ENCODE measurements at regions not wholly inside any gene's neighbourhood (a gene's known extent, or its start where the extent isn't known, plus 50 kb on each side); places are given as distances from the start of the nearest gene placed in this dataset.

- Mint-ChIP-seq H3K27ac (no peak overlapping the region), H3K27me3 (no peaks in the 10 kb centered on the region), H3K4me1 (ENCODE audit: low read depth in 2 of 2) (no peaks in the 10 kb centered on the region), H3K4me3 (no peak overlapping the region), H3K9me3 (peaks cover 2 to 18% of the 10 kb centered on the region in 2 donors), H3K36me3 (ENCODE audit: insufficient read depth) (no peaks in the 10 kb centered on the region)
- no peak for ATAC-seq (replicated peaks)
- DNase-seq, result no peak
These were observed 586.3 kb downstream of the BRINP1 start for GRCh38 chr9:118782790-118783463.

GRCh38 chr9:118784033-118784432, 585.2 kb downstream of the BRINP1 start:
- no peak overlapping the region for H3K27ac Mint-ChIP-seq
- DNase-seq, result no peak
- H3K36me3 Mint-ChIP-seq (ENCODE audit: insufficient read depth), result no peaks in the 10 kb centered on the region
- ATAC-seq (replicated peaks), result no peak
- no peaks in the 10 kb centered on the region for H3K4me1 Mint-ChIP-seq (ENCODE audit: low read depth in 2 of 2)
- no peak overlapping the region for H3K4me3 Mint-ChIP-seq
- peaks cover 2 to 13% of the 10 kb centered on the region in 2 donors for H3K9me3 Mint-ChIP-seq
- no peaks in the 10 kb centered on the region for H3K27me3 Mint-ChIP-seq

- no peak for ATAC-seq (replicated peaks)
- Mint-ChIP-seq H3K27me3 (no peaks in the 10 kb centered on the region), H3K36me3 (ENCODE audit: insufficient read depth) (no peaks in the 10 kb centered on the region), H3K4me3 (no peak overlapping the region), H3K4me1 (ENCODE audit: low read depth in 2 of 2) (no peaks in the 10 kb centered on the region), H3K27ac (no peak overlapping the region), H3K9me3 (peaks cover 2 to 9% of the 10 kb centered on the region in 2 donors)
- DNase-seq, result no peak
These were observed 583.8 kb downstream of the BRINP1 start for GRCh38 chr9:118785456-118785855.

GRCh38 chr9:118786877-118787276, 582.4 kb downstream of the BRINP1 start:
- DNase-seq (no peak), ATAC-seq (replicated peaks) (no peak)
- no peaks in the 10 kb centered on the region for H3K36me3 Mint-ChIP-seq (ENCODE audit: insufficient read depth)
- no peaks in the 10 kb centered on the region for H3K4me1 Mint-ChIP-seq (ENCODE audit: low read depth in 2 of 2)
- H3K9me3 Mint-ChIP-seq, result peaks cover 2 to 9% of the 10 kb centered on the region in 2 donors
- H3K27ac Mint-ChIP-seq, result no peak overlapping the region
- H3K4me3 Mint-ChIP-seq, result no peak overlapping the region
- H3K27me3 Mint-ChIP-seq, result no peaks in the 10 kb centered on the region

- H3K9me3 Mint-ChIP-seq, result peaks cover 5 to 13% of the 10 kb centered on the region in 2 donors
- H3K27me3 Mint-ChIP-seq, result no peaks in the 10 kb centered on the region
- no peak overlapping the region for H3K4me3 Mint-ChIP-seq
- no peaks in the 10 kb centered on the region for H3K4me1 Mint-ChIP-seq (ENCODE audit: low read depth in 2 of 2)
- no peaks in the 10 kb centered on the region for H3K36me3 Mint-ChIP-seq (ENCODE audit: insufficient read depth)
- no peak overlapping the region for H3K27ac Mint-ChIP-seq
- ATAC-seq (replicated peaks) (no peak), DNase-seq (no peak)
These were observed 560.0 kb downstream of the BRINP1 start for GRCh38 chr9:118809160-118809625.

- no peaks in the 10 kb centered on the region for H3K4me1 Mint-ChIP-seq (ENCODE audit: low read depth in 2 of 2)
- H3K27me3 Mint-ChIP-seq, result no peaks in the 10 kb centered on the region
- DNase-seq (no peak), ATAC-seq (replicated peaks) (no peak)
- H3K36me3 Mint-ChIP-seq (ENCODE audit: insufficient read depth), result no peaks in the 10 kb centered on the region
- H3K4me3 Mint-ChIP-seq, result no peak overlapping the region
- peaks cover 0 to 3% of the 10 kb centered on the region in 2 donors for H3K9me3 Mint-ChIP-seq
- H3K27ac Mint-ChIP-seq, result no peak overlapping the region
These were observed 539.9 kb downstream of the BRINP1 start for GRCh38 chr9:118829334-118829733.

- DNase-seq (no peak), ATAC-seq (replicated peaks) (no peak)
- peaks cover 5 to 6% of the 10 kb centered on the region in 2 donors for H3K9me3 Mint-ChIP-seq
- H3K4me3 Mint-ChIP-seq, result no peak overlapping the region
- no peaks in the 10 kb centered on the region for H3K27me3 Mint-ChIP-seq
- no peaks in the 10 kb centered on the region for H3K4me1 Mint-ChIP-seq (ENCODE audit: low read depth in 2 of 2)
- H3K27ac Mint-ChIP-seq, result no peak overlapping the region
- no peaks in the 10 kb centered on the region for H3K36me3 Mint-ChIP-seq (ENCODE audit: insufficient read depth)
These were observed 536.9 kb downstream of the BRINP1 start for GRCh38 chr9:118832371-118832770.

- no peaks in the 10 kb centered on the region for H3K36me3 Mint-ChIP-seq (ENCODE audit: insufficient read depth)
- H3K9me3 Mint-ChIP-seq, result peaks cover 5 to 8% of the 10 kb centered on the region in 2 donors
- no peak overlapping the region for H3K4me3 Mint-ChIP-seq
- ATAC-seq (replicated peaks) (no peak), DNase-seq (no peak)
- H3K27me3 Mint-ChIP-seq, result no peaks in the 10 kb centered on the region
- H3K4me1 Mint-ChIP-seq (ENCODE audit: low read depth in 2 of 2), result no peaks in the 10 kb centered on the region
- H3K27ac Mint-ChIP-seq, result no peak overlapping the region
These were observed 532.3 kb downstream of the BRINP1 start for GRCh38 chr9:118836891-118837290.

GRCh38 chr9:118871531-118871930, 497.7 kb downstream of the BRINP1 start:
- Mint-ChIP-seq H3K27me3 (no peaks in the 10 kb centered on the region), H3K27ac (no peak overlapping the region), H3K9me3 (peaks cover 0 to 2% of the 10 kb centered on the region in 2 donors), H3K4me1 (ENCODE audit: low read depth in 2 of 2) (no peaks in the 10 kb centered on the region), H3K4me3 (no peak overlapping the region), H3K36me3 (ENCODE audit: insufficient read depth) (no peaks in the 10 kb centered on the region)
- ATAC-seq (replicated peaks) (no peak), DNase-seq (no peak)

- Mint-ChIP-seq H3K9me3 (peaks cover 0 to 3% of the 10 kb centered on the region in 2 donors), H3K27ac (no peak overlapping the region), H3K4me3 (no peak overlapping the region), H3K27me3 (no peaks in the 10 kb centered on the region), H3K4me1 (ENCODE audit: low read depth in 2 of 2) (no peaks in the 10 kb centered on the region), H3K36me3 (ENCODE audit: insufficient read depth) (no peaks in the 10 kb centered on the region)
- no peak for ATAC-seq (replicated peaks)
- no peak for DNase-seq
These were observed 486.6 kb downstream of the BRINP1 start for GRCh38 chr9:118882684-118883083.

GRCh38 chr9:118883411-118883810, 485.8 kb downstream of the BRINP1 start:
- Mint-ChIP-seq H3K27ac (no peak overlapping the region), H3K4me1 (ENCODE audit: low read depth in 2 of 2) (no peaks in the 10 kb centered on the region), H3K27me3 (no peaks in the 10 kb centered on the region), H3K4me3 (no peak overlapping the region), H3K9me3 (peaks cover 0 to 3% of the 10 kb centered on the region in 2 donors), H3K36me3 (ENCODE audit: insufficient read depth) (no peaks in the 10 kb centered on the region)
- ATAC-seq (replicated peaks) (no peak), DNase-seq (no peak)

GRCh38 chr9:118891213-118891612, 478.0 kb downstream of the BRINP1 start:
- Mint-ChIP-seq H3K27me3 (no peaks in the 10 kb centered on the region), H3K36me3 (ENCODE audit: insufficient read depth) (no peaks in the 10 kb centered on the region), H3K4me3 (no peak overlapping the region), H3K27ac (no peak overlapping the region), H3K9me3 (peaks cover 5 to 7% of the 10 kb centered on the region in 2 donors), H3K4me1 (ENCODE audit: low read depth in 2 of 2) (no peaks in the 10 kb centered on the region)
- ATAC-seq (replicated peaks), result no peak
- no peak for DNase-seq

- H3K27ac Mint-ChIP-seq, result no peak overlapping the region
- H3K4me3 Mint-ChIP-seq, result no peak overlapping the region
- ATAC-seq (replicated peaks) (no peak), DNase-seq (no peak)
- no peaks in the 10 kb centered on the region for H3K27me3 Mint-ChIP-seq
- peaks cover 5 to 7% of the 10 kb centered on the region in 2 donors for H3K9me3 Mint-ChIP-seq
- H3K4me1 Mint-ChIP-seq (ENCODE audit: low read depth in 2 of 2), result no peaks in the 10 kb centered on the region
- no peaks in the 10 kb centered on the region for H3K36me3 Mint-ChIP-seq (ENCODE audit: insufficient read depth)
These were observed 472.8 kb downstream of the BRINP1 start for GRCh38 chr9:118896324-118897000.

GRCh38 chr9:118918180-118918579, 451.1 kb downstream of the BRINP1 start:
- H3K27me3 Mint-ChIP-seq, result no peaks in the 10 kb centered on the region
- H3K4me3 Mint-ChIP-seq, result no peak overlapping the region
- H3K27ac Mint-ChIP-seq, result no peak overlapping the region
- ATAC-seq (replicated peaks) (no peak), DNase-seq (no peak)
- no peaks in the 10 kb centered on the region for H3K36me3 Mint-ChIP-seq (ENCODE audit: insufficient read depth)
- H3K9me3 Mint-ChIP-seq, result peaks cover 10 to 17% of the 10 kb centered on the region in 2 donors
- H3K4me1 Mint-ChIP-seq (ENCODE audit: low read depth in 2 of 2), result no peaks in the 10 kb centered on the region

All from effector memory CD8-positive, alpha-beta T cell (primary cell).